Activated T-cell treated with anti-CD3 and anti-CD28 coated beads, Interleukin-2, amount 50 U/mL, for 1 hour (primary cell): ENCODE measurements at regions not wholly inside any gene's neighbourhood (a gene's known extent, or its start where the extent isn't known, plus 50 kb on each side); places are given as distances from the start of the nearest gene placed in this dataset.

Experiments
- DNase-seq: peaks from one replicate; pipeline ENCODE4 v3.0.0-alpha.2; 2020

GRCh38 chr5:89236900-89237299 lies 353.9 kb upstream of the MEF2C start:
- no peak for DNase-seq

GRCh38 chr5:89233462-89233861 lies 350.5 kb upstream of the MEF2C start:
- no peak for DNase-seq

DNA sequence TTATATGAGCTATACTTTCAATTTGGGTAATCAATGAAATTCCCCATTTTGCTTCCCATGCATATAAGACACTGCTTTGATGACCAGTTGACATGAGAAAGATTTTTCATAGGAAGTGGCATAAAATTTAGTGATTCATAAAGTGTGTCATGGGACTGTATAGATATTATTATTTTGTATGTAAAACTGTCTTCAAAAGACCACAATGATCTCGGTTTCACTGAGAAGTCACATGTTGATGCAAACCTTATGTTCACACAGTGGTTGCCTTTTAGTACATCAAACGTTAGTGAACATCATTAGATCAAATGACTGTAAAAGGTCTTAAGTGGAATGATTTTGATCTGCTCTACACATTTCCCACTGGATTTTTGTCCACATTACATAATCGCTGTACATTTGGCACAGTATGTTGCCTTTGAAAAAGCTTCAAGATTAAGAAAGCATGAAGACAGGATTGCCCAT lies 349.2 kb upstream of the MEF2C start:
- no peak for DNase-seq

GRCh38 chr5:89230178-89230577 lies 347.2 kb upstream of the MEF2C start:
- no peak for DNase-seq

GRCh38 chr5:89229331-89230070 lies 346.5 kb upstream of the MEF2C start:
- DNase-seq = no peak

- DNase-seq = no peak
Measured at GRCh38 chr5:89228355-89228754, 345.4 kb upstream of the MEF2C start.

GRCh38 chr5:89218364-89218763 lies 335.4 kb upstream of the MEF2C start:
- DNase-seq = no peak

- DNase-seq = no peak
Measured at GRCh38 chr5:89216606-89217005, 333.6 kb upstream of the MEF2C start.

GRCh38 chr5:89213573-89213972 lies 330.6 kb upstream of the MEF2C start:
- DNase-seq = no peak

GRCh38 chr5:89211836-89212235 lies 328.9 kb upstream of the MEF2C start:
- no peak for DNase-seq

DNA sequence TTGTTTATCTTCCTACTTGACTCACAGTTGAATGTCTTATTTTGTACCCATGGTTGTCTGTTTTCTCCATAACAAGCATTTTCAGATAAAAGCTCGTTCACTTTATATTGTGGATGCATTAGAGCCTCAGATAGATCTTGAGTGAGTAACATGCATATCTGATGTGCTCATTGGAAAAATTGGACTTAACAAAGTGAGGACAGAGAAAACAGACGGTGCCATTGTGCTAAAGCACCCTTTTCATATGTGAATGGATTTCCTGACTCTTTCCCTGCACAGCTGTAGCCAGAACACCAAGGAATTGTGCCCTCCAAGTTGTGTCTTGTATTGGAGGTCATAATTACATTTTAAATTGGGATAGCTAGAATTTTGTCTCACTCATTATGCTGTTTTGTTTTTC lies 325.8 kb upstream of the MEF2C start:
- DNase-seq = no peak

DNA sequence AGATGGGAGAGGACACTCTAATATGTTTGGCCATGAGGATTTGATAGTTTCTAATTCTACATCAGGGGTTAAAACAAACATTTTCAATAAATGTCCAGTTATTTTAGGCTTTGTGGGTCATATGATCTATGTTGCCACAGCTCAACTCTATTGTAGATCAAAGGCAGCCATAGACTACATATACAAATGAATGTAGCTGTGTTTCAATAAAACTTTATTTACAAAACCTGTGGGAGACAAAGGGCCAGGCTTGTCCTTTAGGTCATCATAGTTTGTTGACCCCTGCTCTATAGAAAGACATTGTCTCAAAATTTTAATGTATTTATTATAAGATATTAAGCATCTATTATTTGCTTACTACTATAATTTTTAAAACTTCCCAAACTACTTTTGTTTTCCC lies 325.4 kb upstream of the MEF2C start:
- DNase-seq = no peak

DNA sequence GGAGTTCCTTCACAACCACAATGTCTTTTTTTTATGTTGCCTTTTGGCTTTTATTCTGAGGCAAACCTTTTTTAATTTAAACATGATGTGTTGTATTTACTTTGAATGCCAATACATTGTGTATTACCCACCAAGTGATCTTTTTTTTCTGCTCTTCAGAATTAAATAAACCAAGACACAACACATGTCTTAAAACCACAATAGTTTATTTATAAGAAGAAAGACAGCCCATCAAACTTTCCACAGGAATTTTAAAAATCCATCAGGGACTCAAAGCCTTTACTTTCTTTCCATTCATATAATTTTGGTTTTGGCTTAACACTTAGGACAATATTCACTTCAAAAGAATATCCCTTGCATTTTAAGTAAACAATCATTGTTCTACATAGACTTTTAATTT lies 321.8 kb upstream of the MEF2C start:
- DNase-seq = no peak

DNA sequence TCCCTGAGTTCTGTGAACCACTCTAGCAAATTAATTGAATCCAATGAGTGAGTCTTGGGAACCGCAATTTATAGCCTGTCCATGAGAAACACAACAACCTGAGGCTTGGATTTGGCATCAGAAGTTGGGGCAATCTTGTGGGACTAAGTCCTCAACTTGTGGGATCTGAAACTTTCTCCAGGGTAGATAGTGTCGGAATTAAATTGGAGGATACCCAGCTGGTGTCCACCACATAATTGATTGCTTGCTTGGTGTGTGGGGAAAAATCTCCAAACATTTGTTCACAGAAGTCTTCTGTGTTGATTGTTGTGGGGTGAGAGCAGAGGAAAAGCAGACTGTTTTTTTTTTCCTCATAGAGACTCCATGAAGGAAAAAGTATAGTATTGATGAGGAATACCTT lies 320.6 kb upstream of the MEF2C start:
- DNase-seq = no peak

- DNase-seq = no peak
Measured at GRCh38 chr5:89200899-89201298, 317.9 kb upstream of the MEF2C start.

- no peak for DNase-seq
Measured at GRCh38 chr5:89199306-89199705, 316.3 kb upstream of the MEF2C start.

DNA sequence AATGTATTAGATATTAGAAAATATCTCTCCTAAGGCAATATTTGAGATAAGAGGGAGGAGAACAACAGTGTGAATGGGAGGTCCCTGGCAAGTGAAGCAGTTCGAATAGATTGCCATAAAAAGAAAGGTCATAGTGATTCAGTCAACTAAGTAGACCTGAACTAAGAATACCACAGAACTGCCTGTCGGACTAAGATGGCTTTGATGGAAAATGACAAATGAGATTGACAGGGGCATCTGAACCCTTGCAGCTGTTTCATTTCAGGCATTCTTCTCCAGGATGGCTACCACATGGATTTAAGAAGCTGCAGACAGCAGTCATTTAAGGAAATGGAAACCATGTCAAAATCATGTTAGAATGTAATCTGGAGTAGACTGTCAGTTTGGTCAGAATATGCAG lies 308.4 kb upstream of the MEF2C start:
- no peak for DNase-seq

- DNase-seq = no peak
Measured at GRCh38 chr5:89190515-89191265, 307.7 kb upstream of the MEF2C start.

GRCh38 chr5:89187883-89188465 lies 305.0 kb upstream of the MEF2C start:
- DNase-seq = no peak

DNA sequence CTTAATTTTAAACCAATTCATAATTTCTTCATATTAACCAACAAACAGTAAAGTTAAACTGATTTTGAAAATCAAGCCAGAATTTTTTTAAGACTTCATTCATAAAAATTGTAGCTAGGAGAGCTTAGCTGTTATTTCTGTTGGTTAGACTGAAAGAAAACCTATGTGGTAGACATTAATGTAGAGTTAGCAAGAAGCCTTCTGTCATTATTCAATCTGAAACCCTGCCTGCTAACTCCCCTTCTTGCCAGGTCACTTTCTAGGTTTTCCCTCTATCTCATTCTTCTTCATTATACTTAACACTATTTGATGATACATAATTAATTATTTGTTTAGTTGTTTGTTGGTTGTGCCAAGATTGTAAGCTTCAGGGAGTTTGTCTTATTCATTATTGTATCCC lies 304.3 kb upstream of the MEF2C start:
- no peak for DNase-seq

- no peak for DNase-seq
Measured at GRCh38 chr5:89181546-89181945, 298.6 kb upstream of the MEF2C start.

DNA sequence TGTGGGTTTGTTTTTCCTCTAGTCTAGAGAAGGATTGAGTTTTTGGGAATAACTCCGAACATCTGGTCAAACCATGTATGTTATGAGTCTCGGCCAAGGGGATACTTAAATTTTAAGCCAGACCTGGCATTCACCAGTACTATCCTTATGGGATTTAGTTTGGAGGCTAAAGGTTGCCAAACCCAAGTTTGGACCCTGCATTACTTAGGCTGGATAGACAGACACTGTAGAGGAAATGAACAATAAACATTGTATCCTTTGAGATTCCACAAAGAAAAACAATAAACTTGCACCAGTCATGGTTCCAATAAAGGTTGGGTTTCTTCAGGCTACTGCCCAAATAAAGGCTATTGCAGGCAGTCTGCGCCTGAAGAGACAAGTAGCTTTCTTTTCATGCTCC lies 296.7 kb upstream of the MEF2C start:
- no peak for DNase-seq

DNA sequence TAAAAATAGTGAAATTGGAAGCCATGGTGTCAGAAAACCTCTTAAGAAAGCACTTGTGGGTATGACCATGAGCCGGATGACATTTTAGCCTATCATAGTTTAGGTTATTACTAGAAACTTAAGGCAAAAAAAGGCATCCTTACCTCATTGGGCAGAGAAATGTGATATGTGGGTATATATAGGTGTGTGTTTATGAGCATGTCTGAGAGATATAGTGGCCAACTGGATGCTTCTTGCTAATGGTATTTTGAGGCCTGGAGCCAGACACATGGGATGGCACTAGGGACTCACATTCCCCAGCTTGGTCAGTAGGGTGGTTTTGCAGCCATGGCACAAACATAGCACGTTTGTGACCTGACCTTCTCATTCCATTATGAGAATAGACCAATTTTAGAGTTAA lies 295.6 kb upstream of the MEF2C start:
- no peak for DNase-seq

DNA sequence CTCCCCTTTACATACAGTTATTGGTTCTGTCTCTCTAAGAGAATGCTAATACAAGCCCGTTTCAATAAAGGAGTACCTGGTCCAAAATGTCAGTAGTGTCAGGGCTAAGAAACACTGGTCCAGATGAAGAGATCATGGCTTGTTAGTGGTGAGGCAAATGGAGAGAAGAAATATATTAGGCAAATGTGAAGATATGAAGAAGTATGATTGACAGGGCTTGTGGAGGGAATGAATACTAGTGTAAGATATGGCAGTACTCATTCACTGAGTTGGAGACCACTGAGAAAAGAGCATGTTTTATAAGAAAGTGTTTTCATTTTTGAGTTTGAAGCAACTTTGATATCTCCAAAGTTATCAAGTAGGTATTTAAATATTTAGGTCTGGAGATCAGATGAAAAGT lies 290.5 kb upstream of the MEF2C start:
- DNase-seq = no peak
